NCI-H187 (cell line): ENCODE measurements at regions not wholly inside any gene's neighbourhood (a gene's known extent, or its start where the extent isn't known, plus 50 kb on each side); places are given as distances from the start of the nearest gene placed in this dataset.
"Not testable (repeated sequence)": the region's sequence is repeated elsewhere in the genome, so short reads cannot be mapped to it uniquely, and the experiment has no call there.

Experiments
- DNase-seq, 2 experiments: peaks; one replicate each; lab custom pipeline; 2025; lab: John Stamatoyannopoulos, UW

- DNase-seq: no peak
These were observed 370.0 kb upstream of the SULF2 start for GRCh38 chr20:48155268-48155667.

- no peak for DNase-seq
These were observed 368.9 kb upstream of the SULF2 start for GRCh38 chr20:48154040-48154765.

GRCh38 chr20:48153523-48153922 is 368.2 kb upstream of the SULF2 start:
- no peak for DNase-seq

- DNase-seq: no peak
These were observed 367.8 kb upstream of the SULF2 start for GRCh38 chr20:48153103-48153502.

DNA sequence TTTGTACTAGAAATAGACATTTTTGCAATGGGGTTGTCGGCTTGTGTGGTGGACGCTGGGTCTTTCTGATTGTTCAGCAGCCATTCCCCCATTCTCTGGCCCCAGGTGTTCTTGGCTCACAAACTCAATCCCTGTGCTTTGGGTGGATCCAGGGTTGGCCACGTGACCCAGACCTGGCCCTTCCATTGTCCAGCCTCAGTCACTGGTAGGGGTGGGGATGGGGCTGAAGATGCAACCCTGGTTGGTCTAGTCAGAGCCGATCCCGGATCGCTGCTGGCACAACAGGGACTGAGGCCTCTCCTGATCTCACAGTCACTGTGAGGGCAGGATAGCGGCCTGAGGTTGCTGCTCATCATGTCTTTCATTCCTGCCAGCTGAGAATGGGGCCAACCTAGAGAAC is 365.3 kb upstream of the SULF2 start:
- no peak for DNase-seq

DNA sequence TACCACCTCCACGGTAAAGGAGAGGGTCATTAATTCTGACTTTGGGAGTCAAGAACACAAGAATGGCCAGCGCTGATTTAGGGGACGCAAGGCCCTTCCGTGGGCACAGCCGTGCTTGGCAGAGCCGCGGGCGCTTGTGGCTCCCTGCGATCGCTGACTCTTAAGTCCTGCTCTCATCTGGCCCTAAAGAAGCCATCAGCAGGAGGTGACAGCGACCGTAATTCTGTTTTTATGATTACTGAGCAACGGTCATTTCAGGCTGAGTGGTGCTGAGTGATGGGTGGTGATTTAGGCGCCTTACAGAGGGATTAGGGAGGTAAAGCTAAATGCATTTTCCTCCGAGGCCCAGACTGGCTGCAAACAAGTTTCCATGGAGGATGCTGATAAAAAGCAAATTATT is 364.6 kb upstream of the SULF2 start:
- no peak for DNase-seq

DNA sequence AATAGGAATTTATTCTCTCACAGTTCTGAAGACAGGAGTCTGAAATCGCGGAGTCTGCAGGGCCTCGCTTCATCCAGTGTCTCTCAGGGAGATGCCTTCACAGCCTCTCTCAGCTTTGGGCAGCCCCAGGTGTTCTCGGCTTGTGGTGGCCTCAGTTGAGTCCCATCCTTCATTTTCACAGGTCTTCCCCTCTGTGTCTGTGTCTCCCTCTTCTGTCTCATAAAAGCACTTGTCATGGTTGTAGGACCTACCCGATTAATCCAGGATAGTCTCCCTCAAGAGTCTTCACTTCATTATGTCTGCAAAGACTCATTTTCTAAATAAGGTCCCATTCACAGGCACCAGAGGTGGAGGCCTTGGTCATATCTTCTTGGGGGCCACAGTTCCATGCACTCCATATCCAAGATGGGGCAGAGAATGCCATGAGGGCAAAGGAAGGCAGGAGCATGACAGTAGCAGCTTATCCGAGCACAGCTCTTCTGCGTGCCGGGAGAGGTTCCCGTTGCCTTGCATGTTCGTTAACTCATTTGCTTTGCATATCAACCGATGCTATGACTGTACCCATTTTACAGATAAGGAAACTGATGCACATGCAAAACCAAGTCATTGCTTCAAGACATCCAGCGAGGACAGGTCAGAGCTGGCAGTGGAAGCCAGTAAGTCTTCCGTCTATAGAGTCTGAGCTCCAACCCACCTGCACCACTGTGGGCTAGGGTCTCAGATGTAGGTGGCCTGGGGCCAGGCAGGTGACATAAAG is 363.8 kb upstream of the SULF2 start:
- DNase-seq: no peak

DNA sequence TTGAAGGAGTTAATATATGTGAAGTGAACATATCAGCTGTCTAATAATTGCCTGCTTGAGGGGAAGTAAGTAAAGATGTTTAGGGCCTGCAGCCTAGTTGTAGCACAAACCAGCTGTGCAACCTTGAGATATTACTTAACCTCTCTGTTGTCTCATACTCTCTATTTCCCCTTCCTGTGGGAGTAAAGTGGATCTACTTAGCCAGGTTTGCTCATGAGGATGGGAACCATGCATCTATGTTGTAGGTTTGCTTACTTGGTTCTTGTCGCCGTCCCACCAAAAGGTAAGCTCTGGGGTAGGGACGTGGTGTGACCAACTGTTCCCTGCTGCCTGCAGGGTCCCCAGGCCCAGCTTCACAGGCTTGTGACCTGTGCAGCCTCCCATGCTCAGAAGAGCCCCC is 362.7 kb upstream of the SULF2 start:
- no peak for DNase-seq

DNA sequence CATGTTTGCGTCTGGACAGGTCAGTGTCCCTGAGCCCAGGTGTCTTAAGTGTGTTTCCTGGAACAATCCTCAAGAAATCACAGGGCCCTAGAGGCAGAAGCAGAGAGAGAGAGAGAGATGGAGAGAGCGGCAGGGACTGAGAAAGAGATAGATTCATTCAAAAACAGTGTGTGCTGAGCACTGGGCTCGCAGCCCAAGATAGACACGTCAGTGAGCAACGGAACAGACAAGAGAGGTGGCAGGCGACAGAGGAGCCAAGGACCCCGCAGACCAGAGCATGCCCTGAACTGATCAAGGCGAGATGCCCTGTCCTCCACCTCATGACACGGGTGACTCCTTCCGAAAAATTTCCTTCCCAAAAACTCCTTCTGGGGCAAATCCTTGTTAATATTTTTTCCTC is 362.0 kb upstream of the SULF2 start:
- no peak for DNase-seq

GRCh38 chr20:48146877-48147276 is 361.6 kb upstream of the SULF2 start:
- DNase-seq: no peak

- no peak for DNase-seq
These were observed 361.0 kb upstream of the SULF2 start for GRCh38 chr20:48146308-48146707.

DNA sequence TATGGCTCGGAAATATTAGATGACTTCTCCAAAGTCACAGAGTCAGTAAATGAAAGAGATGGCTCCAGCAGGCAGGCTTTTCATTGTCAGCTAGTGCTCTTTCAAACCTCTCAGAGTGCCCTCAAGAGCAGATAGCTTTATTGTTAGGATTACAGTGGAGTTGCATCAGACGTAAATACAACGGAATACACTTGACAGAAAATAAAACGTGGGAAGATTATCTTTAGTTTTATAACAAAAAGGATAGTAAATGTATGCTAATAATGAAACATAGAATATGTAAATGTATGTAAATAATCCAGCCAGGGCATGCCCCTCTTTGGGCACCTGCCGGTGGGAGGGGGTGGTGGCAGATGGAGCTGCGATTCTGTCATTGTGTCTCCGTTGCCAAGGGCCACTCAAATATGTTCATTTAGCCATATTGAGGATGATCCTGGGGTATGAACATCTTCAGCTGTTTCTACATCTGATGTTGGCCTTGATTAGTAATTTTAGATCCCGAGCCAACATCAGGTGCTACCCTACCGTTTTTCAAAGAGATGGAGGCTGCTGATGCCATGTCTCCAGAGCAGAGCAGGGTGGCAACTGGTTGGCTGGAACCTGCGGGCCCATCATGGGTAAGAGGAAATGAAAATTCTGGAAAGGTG is 358.3 kb upstream of the SULF2 start:
- DNase-seq: peak; percentile 38 to 64

DNA sequence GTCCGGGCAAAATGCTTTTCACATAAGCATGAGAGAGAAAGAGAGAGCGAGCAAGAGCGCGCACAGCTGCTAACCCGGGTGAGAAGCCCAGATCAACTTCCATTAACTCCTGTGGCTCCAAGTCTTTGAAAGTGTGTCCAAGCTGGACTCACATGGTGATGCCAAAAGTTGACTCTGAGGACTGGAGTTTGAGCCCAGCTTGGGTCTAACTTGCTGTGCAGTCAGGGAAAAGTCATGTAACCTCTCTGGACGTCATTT is 357.2 kb upstream of the SULF2 start:
- DNase-seq: peak in 1 of 2 experiments; percentile 60

GRCh38 chr20:48141660-48142515 is 356.6 kb upstream of the SULF2 start:
- peak; percentile 57 to 60 for DNase-seq

GRCh38 chr20:48139262-48140041 is 354.2 kb upstream of the SULF2 start:
- no peak for DNase-seq

DNA sequence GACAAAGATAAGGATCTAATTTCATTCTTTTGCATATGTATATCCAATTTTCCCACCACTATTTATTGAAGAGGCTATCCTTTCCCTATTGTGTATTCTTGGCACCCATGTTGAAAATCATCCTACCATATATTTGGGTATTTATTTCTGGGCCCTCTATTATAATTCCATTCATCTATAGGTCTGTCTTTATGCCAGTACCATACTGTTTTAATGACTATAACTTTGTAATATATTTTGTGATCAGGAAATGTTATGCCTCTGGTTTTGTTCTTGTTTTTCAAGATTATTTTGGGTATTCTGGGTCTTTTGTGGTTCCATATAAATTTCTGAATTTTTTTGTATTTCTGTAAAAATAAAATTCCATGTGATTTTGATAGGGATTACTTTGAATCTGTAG is 347.6 kb upstream of the SULF2 start:
- no peak for DNase-seq

- no peak for DNase-seq
These were observed 346.3 kb upstream of the SULF2 start for GRCh38 chr20:48131581-48131980.

DNA sequence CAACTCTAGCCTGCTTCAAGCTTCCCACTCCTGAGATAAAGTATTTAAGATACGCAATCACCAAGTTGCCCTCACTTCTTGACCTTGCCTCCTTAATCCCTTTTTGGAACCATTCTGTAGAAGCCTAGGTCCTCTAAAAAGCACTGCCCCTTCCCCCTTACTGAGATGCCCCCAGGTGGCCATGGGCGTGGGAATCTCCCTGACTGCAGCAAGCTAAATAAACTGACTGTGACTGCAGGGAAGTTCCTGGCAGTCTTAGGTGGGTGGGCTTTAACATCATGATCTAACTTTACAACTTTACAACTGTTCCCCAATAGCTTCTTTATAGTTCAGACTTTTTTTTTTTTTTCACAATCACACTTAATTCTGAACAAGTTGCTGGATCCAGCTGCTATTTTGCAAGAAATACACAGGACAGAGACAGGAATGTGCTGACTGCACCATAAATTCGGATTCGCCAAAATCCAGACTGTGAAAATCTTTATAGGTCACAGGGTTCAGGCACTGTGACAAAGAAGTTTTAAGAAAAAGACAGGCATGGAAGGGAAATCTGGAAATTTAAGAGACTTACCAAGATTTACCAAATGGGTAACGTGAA is 344.2 kb upstream of the SULF2 start:
- DNase-seq: no peak

GRCh38 chr20:48128436-48128835 is 343.2 kb upstream of the SULF2 start:
- no peak for DNase-seq

- DNase-seq: not testable (repeated sequence)
These were observed 342.7 kb upstream of the SULF2 start for GRCh38 chr20:48127964-48128363.

GRCh38 chr20:48127133-48127532 is 341.9 kb upstream of the SULF2 start:
- not testable (repeated sequence) for DNase-seq
